K562 (cell line): ENCODE measurements at regions not wholly inside any gene's neighbourhood (a gene's known extent, or its start where the extent isn't known, plus 50 kb on each side); places are given as distances from the start of the nearest gene placed in this dataset.

Experiments
- CHD1 ChIP-seq: fragments of 200-600 bp; sonication (generic); IDR thresholded peaks from one replicate; pipeline ENCODE4 v1.6.1; 2012; ENCODE audit warnings: mild to moderate bottlenecking, moderate library complexity, low read length, inconsistent platforms
- FOXK1 ChIP-seq: sonication (generic); formaldehyde crosslinking; IDR thresholded peaks from 2 replicates; pipeline ENCODE4 v1.8.0; 2022; ENCODE audit warnings: missing genetic modification reagents, mild to moderate bottlenecking, borderline replicate concordance
- FOXP1 ChIP-seq: sonication (generic); formaldehyde crosslinking; IDR thresholded peaks from 2 replicates; pipeline ENCODE4 v1.8.0; 2022; ENCODE audit warnings: mild to moderate bottlenecking, missing genetic modification reagents
- FOXP4 ChIP-seq: sonication (generic); formaldehyde crosslinking; IDR thresholded peaks from 2 replicates; pipeline ENCODE4 v1.8.0; 2022; ENCODE audit warnings: mild to moderate bottlenecking, missing genetic modification reagents, borderline replicate concordance
- POLR2G ChIP-seq: fragments of 200-400 bp; formaldehyde crosslinking; IDR thresholded peaks from 2 replicates; pipeline ENCODE4 v1.6.1; 2017; ENCODE audit warnings: low read depth, mild to moderate bottlenecking, antibody characterized with exemption, low read length, moderate library complexity
- RFX7 ChIP-seq: fragments of 250-450 bp; sonication (Bioruptor Pico); IDR thresholded peaks from 2 replicates; pipeline ENCODE4 v1.5.1; 2021; ENCODE audit warnings: mild to moderate bottlenecking
- YBX1 ChIP-seq: fragments of 450-650 bp; IDR thresholded peaks from 2 replicates; pipeline ENCODE4 v1.7.1; 2016; ENCODE audit warnings: mild to moderate bottlenecking
- ZNF143 ChIP-seq: sonication (generic); formaldehyde crosslinking; IDR thresholded peaks from 2 replicates; pipeline ENCODE4 v1.9.0; 2022; ENCODE audit warnings: mild to moderate bottlenecking, missing genetic modification reagents
- ZNF740 ChIP-seq, 3 experiments: fragments of 200-800 bp in 1 of 3; sonication (Bioruptor generic) in 1 of 3; sonication (generic) in 1 of 3; formaldehyde crosslinking in 1 of 3; IDR thresholded peaks; 2 replicates each; pipeline versions ENCODE4 v1.6.1 to v1.8.0; 2016 to 2022; ENCODE audit warnings: mild to moderate bottlenecking in 2 of 3, missing compliant biosample characterization in 2 of 3, missing genetic modification characterization in 2 of 3, missing genetic modification reagents in 1 of 3
- TF ChIP-seq, protein P1 (sequence below): fragments of 200-600 bp; sonication (generic); IDR thresholded peaks from one replicate; pipeline ENCODE4 v1.6.1; 2012; ENCODE audit warnings: mild to moderate bottlenecking, low read depth, low read length, inconsistent platforms

DNA sequence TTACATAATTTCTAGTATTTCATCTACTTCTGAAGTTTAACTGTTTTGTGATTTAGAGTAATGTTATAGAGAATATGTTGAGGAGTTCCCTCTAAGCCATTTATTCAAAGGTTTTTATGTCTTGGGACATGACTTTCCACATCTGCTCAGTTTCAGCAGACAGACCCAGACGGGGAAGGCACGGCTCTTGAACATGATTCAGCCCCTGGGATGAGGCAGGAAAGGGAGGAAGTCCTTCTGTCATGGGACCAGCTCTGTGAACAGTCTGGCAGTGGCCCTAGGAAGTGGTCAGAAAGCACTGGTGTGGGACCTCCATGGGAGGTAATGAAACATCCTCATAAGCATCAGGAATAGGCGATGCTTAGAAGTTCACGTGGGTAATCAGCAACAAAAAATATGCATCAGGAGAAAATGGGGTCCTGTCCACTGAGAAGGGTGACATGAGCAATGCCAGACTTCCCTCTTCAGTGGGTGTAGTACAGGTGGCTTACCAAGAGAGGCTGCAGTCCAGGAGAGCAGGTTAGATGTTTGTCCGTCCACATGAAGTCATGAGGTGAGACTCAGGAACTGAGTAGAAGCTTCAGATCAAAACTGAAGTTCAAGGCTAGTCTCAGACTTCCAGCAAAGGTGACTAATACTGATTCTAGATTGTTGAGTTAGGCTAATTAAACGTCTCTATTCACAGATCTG lies 248.5 kb downstream of the IPO8 start (continued):
- TF ChIP-seq FOXP4 (CRISPR knock-in tag) (no peak), POLR2G (no peak), YBX1 (no peak), ZNF740 (CRISPR knock-in tag; IDR thresholded peaks at IDR 0.05) (no peak), ZNF740 (tag; IDR thresholded peaks at IDR 0.05) (no peak), FOXP1 (no peak), CHD1 (no peak), FOXK1 (CRISPR knock-in tag) (no peak), RFX7 (no peak), ZNF143 (CRISPR knock-in tag) (no peak)
- TF ChIP-seq, protein P1, sequence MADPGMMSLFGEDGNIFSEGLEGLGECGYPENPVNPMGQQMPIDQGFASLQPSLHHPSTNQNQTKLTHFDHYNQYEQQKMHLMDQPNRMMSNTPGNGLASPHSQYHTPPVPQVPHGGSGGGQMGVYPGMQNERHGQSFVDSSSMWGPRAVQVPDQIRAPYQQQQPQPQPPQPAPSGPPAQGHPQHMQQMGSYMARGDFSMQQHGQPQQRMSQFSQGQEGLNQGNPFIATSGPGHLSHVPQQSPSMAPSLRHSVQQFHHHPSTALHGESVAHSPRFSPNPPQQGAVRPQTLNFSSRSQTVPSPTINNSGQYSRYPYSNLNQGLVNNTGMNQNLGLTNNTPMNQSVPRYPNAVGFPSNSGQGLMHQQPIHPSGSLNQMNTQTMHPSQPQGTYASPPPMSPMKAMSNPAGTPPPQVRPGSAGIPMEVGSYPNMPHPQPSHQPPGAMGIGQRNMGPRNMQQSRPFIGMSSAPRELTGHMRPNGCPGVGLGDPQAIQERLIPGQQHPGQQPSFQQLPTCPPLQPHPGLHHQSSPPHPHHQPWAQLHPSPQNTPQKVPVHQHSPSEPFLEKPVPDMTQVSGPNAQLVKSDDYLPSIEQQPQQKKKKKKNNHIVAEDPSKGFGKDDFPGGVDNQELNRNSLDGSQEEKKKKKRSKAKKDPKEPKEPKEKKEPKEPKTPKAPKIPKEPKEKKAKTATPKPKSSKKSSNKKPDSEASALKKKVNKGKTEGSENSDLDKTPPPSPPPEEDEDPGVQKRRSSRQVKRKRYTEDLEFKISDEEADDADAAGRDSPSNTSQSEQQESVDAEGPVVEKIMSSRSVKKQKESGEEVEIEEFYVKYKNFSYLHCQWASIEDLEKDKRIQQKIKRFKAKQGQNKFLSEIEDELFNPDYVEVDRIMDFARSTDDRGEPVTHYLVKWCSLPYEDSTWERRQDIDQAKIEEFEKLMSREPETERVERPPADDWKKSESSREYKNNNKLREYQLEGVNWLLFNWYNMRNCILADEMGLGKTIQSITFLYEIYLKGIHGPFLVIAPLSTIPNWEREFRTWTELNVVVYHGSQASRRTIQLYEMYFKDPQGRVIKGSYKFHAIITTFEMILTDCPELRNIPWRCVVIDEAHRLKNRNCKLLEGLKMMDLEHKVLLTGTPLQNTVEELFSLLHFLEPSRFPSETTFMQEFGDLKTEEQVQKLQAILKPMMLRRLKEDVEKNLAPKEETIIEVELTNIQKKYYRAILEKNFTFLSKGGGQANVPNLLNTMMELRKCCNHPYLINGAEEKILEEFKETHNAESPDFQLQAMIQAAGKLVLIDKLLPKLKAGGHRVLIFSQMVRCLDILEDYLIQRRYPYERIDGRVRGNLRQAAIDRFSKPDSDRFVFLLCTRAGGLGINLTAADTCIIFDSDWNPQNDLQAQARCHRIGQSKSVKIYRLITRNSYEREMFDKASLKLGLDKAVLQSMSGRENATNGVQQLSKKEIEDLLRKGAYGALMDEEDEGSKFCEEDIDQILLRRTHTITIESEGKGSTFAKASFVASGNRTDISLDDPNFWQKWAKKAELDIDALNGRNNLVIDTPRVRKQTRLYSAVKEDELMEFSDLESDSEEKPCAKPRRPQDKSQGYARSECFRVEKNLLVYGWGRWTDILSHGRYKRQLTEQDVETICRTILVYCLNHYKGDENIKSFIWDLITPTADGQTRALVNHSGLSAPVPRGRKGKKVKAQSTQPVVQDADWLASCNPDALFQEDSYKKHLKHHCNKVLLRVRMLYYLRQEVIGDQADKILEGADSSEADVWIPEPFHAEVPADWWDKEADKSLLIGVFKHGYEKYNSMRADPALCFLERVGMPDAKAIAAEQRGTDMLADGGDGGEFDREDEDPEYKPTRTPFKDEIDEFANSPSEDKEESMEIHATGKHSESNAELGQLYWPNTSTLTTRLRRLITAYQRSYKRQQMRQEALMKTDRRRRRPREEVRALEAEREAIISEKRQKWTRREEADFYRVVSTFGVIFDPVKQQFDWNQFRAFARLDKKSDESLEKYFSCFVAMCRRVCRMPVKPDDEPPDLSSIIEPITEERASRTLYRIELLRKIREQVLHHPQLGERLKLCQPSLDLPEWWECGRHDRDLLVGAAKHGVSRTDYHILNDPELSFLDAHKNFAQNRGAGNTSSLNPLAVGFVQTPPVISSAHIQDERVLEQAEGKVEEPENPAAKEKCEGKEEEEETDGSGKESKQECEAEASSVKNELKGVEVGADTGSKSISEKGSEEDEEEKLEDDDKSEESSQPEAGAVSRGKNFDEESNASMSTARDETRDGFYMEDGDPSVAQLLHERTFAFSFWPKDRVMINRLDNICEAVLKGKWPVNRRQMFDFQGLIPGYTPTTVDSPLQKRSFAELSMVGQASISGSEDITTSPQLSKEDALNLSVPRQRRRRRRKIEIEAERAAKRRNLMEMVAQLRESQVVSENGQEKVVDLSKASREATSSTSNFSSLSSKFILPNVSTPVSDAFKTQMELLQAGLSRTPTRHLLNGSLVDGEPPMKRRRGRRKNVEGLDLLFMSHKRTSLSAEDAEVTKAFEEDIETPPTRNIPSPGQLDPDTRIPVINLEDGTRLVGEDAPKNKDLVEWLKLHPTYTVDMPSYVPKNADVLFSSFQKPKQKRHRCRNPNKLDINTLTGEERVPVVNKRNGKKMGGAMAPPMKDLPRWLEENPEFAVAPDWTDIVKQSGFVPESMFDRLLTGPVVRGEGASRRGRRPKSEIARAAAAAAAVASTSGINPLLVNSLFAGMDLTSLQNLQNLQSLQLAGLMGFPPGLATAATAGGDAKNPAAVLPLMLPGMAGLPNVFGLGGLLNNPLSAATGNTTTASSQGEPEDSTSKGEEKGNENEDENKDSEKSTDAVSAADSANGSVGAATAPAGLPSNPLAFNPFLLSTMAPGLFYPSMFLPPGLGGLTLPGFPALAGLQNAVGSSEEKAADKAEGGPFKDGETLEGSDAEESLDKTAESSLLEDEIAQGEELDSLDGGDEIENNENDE = no peak
